Hematopoietic multipotent progenitor cell treated with erythropoietin and hydrocortisone succinate and interleukin-3 and kit ligand, for 15 days (in vitro differentiated cells): ENCODE measurements at regions not wholly inside any gene's neighbourhood (a gene's known extent, or its start where the extent isn't known, plus 50 kb on each side); places are given as distances from the start of the nearest gene placed in this dataset.
"Not testable (repeated sequence)": the region's sequence is repeated elsewhere in the genome, so short reads cannot be mapped to it uniquely, and the experiment has no call there.

ENCODE experiments used
- DNase-seq: peaks from one replicate; pipeline ENCODE4 v3.0.0-alpha.2; 2015; ENCODE audit warnings: low spot score

DNA sequence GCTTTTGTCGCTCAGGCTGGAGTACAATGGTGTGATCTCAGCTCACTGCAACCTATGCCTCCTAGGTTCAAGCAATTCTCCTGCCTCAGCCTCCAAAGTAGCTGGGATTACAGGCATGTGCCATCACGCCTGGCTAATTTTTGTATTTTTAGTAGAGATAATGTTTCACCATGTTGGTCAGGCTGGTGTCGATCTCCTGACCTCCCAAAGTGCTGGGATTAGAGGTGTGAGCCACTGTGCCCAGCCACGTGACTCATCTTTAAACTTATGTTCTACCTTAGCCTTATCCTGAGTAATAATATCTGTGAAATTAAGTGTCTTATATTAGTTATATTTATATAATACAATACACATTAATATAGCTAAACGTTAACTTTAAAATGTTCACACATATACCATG, 101.2 kb upstream of the CADM1 start:
- DNase-seq: not testable (repeated sequence)

DNA sequence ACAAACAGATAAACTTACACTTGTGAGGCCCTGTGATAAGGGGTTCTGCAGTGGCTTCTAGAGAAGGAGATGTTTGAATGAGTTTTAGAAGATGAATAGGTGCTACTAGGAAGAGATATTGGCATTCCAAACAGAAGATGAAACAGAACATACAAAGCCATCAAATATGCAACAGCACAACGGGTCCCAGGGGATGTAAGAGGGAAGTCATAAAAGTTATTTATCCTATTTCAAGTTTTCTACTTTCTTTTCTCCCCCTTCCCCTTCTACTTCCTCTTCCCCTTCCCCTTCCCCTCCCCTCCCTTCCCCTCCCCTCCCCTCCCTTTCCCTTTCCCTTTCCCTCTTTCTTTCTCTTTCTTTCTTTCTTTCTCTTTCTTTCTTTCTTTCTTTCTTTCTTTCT, 94.9 kb upstream of the CADM1 start:
- no peak for DNase-seq

DNA sequence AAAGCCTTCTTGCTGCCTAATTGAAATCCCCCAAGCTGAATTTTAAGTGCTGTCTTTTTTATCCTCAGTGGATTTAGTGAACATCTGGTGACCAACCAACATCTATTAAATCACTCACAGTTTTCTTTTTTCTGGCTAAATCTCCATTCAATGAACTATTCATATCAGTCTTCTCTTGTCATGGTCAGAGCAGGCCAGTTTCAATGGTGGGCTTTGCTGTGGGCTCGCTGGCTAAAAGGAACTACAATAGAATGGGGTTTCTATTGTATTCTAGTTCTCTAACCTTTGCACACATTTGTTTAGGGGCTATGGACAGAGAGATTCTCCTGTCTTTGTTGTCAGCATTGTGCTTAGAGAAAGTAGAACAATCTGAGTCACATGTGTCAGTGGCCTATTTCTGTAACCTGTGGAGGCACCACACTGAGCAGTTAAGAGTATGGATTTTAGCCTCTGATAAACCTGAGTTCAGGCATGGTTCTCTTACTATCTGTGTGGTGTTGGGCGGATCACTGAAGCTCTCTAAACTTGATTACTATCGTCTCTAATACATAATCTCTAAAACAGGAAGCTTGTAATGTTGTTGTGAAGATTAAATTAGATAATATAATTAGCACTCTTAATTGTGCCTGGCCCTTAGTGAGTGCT, 94.2 kb upstream of the CADM1 start:
- no peak for DNase-seq

DNA sequence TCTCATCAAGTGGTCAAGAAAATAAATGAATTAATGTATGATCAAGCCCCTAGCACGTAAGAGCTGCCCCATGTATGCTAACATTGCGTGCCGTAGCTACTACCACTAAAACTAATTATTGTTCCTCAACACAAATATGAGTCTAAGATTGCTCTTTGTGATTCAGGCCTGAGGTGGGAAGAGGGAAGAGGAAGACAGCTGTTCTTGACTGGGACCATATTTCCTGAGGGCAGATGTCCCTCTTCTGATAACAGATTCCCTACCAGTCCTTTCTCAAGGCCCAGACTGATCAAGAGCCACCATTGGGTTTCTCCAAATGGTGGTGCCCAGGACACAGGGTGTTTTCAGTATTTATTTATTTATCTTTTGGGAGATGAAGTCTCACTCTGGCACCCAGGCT, 87.2 kb upstream of the CADM1 start:
- DNase-seq: no peak

DNA sequence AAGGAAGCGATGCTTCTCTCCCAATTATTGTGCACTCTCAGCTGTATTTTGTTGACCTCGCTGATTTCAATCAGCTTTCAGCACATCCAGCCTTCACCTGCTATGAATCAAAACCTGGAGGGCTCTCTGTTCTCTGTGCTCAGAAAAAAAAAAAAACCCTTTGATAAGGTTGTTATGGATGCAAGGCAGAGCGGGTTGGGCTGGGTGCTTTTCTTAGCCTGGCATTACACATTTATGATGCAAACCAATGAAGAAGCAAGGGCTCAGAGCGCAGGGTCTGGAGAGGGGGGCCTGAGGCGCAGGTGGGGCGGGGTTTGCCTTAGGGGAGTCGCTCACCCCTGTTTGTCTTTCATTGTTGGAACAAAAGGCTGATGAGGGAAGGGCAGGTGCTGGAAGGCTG, 86.0 kb upstream of the CADM1 start:
- DNase-seq: no peak

DNA sequence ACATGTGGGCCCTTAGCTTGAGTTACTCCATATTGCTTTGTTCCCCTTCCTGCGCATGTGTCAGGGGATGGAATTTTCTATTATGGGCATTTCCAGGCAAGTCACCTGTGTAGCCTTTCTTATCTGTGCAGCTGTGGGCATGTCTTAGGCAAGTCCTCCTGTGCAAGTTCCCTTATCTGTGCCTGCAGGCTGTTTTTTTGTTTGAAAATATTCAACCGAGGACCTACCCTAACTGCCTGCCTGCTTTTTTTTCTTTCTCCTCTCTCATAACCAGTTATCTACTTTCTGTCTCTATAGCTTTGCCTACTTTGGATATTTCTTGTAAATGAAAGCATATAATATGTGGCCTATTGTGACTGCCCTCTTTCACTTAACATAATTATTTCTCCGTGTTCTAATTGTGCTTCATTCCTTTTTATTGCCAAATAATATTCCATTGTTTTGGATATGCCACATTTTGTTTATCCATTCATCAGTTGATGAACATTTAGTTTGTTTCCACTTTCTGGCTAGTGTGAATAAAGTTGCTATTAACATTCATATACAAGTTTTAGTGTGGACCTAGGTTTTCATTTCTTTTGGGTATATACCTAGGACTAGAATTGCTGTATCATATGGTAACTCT, 83.6 kb upstream of the CADM1 start:
- DNase-seq: no peak

DNA sequence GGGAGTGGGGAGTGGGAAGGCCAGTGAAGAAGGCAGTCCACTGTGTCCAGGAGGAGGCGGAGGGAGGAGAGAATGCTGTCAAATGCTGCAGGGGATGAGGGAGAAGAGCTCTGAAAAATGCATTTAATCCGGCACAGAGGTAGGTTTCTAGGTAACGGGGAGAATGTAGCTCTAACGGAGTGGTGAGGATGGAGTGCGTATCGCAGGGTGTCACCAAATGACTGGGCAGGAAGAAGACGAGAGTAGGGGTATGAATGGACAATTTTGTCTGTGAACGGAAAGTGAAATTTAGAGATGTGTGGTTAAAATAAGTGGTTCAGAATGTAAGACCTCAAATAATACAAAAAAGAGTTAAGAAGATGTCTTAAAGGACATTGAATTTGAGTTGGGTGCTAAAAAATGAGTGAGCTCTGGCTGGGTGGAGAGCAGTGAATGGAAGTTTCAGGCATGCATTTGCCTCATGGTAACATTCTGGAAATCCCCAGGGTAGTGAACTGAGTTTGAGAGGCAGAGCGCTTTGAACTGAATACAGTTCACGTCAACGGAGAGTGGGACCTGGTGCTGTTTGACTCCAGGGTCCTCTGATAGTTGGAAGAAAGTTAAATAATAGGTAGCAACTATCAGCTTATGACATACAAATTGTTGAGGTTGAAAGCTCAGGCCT, 81.3 kb upstream of the CADM1 start:
- no peak for DNase-seq

DNA sequence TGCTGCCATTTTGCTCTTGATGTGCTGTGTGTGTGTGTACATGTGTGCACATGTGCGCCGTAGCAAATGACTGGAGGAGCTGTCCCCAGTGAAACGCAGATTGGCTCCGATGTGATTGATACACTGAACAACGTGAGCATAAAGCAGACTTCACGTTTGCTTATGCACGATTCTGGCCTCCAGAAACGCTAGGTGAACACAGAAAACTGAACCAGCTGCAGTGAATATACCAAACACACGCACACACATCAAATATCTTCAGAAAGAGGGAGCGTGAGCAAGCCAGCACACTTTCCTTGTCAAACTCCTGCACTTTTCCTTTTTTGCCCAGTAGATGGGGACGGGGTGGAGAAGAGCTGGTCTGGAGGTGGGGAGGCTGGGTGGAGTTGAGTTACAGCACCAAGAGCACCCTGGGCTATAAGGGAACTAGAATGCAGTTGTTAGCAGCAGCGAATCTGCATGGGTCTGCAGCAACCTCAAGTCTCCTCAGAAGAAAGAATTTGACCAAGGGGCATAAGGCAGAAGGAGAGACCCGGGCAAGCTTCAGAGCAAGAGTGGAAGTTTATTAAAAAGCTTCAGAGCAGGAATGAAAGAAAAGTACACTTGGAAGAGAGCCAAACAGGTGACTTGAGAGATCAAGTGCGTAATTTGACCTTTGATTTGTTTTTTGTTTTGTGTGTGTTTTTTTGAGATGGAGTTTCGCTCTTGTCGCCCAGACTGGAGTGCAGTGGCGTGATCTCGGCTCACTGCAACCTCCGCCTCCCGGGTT, 77.8 kb upstream of the CADM1 start:
- DNase-seq: no peak

DNA sequence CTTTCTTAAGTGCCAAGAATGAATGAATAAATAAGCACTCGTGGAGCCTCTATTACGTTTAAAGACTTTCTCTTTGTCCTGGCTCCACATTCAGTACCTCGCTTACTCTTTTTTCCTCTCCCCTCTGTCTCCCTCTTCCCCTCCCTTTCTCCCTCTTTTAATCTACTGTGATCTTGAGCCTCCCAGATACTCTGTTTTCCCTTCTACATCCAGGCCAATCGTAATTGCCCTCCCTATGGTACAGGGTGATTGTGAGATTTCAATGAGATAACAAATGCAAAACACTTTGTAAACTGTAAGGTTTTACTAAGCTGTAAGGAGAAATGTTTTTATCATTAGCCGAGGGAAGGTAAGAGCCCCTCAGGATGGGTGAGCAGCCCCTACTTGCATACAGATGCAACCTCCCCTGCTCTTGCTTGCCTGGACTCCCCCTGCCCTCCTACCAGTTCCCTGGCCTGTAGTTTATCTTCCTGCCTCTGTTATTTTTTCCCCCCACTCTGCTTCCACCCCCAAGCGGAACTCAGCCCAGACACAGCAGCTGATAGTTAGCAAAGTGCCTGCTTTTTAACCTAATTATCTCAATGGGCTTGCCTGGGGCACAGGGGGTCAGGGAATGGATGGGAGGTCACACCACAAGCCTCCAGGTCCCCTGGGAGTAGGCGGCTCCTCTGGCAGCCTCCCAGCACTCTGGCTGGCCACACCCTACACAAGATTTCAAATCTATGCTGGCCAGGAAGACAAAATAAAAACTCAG, 76.9 kb upstream of the CADM1 start:
- no peak for DNase-seq

DNA sequence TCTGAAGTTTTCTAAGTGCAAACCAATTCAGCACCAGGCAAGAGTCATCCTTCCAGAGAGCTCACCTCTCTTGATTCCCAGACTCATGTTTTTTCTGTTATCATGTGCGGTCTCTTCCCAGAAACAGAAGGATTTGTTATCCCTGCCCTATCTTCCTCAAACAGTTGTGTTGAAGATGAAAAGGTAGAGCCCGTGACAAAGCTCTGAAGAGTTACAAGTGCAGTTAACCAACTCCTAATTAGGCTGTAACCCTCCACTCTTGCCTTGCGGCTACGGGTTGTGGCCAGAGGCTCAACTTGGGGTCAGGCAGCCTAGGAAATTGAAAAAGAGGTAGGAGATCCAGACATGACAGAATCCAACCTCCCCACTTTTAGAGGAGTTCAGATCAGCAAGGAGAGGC, 76.2 kb upstream of the CADM1 start:
- no peak for DNase-seq

DNA sequence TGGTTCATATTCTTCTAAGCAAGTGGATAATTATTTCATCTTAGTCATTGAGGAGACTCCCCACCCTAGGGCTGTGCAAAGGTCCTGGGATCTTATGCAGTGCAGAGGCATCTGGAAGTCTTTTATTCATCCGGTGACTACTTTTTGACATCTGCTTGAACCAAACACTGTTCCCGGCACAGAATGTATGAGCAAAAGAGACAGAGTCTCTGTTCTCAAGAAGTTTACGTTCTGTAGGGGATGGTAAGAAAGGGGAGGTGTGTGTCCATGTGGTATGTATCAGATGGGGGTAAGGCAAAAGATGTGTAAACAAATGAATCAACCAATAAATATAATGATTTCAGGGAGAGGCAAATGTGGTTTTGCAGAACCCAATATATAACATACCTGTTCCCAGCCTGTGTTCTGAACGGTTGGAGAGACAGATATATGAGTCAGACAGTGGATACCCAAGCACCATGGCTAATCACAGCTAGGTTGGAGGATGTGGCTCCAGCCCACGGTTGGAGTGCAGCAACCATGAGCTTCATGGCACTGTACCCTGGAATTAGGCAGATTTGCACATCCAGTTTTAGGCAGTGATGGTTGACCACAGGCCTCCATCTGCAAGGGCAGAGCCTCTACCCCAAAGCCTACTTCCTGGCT, 75.1 kb upstream of the CADM1 start:
- no peak for DNase-seq

DNA sequence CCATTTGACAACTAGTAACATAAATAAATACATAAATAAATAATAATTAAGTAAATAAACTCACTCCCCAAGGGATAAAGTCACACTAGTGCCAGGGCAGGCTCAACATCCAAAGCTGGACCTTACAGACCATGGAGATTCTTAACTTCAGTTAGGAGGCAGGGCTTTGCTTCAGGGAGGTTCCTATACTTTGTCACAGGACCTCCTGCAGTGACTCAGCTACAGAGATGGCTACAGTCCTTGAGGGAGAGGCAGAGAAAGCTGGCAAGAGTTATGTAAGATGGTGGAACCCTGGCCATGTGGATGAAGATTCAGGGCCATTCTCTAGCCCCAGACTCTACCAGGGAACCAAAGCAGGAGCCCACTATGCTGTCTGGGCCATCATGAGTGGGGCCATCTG, 74.1 kb upstream of the CADM1 start:
- DNase-seq: no peak

DNA sequence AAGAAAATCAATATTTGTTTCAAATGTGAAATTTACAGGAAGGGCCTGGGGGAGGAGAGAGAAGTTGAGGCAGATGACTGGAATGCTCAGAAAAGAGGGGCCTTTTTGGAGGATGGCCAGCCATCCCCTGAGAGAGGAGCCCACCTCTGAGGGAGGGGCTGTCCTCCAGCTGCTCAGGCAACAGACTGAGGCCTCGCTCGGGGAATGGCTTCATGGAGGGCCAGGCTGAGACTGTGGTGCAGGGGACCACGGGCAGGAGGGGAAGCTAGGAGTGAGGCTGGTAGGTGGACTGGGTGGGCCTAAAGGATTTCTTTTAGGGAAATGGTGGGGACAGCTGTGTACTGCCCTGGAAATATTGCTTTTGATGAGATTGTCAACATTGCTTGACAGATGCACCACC, 73.5 kb upstream of the CADM1 start:
- DNase-seq: no peak

DNA sequence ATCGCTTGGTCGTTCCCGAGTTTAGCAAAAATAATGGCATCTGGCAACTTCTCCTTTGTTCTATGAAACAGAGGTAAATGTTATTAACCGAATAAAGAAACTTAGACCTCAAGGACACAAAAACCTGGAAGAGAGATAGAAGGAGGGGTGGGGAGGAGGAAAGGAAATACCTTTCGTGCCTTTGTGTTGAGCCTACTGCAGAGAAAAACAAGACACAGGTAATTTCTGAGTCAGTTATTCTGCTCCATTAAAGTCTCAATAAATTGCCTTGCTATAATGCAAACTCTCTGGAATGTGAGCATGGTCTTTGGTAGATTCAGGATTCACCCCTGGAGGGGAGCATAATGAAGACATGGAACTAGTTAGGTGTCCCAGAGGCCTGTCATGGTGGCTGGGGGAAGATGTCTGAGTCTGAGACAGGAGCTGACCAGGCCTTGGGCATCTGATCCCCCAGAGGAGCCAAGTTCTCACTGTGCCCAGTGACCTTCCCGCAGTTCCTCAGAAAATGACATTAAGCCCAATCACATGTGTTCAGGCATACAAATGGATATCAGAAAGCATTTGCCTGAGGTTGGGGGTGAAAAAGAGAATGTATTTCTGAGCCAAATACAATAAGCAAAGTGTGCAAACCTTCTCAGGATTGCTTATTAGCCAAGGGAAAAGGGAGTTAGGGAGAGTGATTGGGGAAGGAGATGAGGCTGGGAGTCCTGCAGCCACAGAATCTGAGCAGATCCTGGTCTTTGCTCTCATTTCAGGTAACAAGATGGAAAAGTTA, 72.6 kb upstream of the CADM1 start:
- no peak for DNase-seq

DNA sequence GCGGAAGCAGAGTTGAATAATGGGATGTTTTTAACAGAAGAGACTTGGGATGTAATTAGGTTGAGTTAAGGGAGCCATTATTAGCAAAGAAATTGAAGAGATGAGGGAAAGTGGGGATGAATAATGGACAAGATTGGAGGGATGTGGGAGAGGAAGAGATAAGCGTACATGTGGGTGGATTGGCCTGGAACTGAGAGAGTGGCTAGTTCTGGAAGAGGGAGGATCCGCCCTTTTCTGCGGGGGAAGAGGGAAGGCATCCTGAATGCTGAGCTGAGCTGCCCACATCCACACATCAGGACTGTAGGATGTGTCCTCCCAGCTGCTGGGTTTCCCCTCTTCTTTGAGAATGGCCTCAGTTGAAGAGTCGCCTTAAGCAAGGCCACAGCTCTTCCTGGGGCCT, 68.3 kb upstream of the CADM1 start:
- DNase-seq: no peak

DNA sequence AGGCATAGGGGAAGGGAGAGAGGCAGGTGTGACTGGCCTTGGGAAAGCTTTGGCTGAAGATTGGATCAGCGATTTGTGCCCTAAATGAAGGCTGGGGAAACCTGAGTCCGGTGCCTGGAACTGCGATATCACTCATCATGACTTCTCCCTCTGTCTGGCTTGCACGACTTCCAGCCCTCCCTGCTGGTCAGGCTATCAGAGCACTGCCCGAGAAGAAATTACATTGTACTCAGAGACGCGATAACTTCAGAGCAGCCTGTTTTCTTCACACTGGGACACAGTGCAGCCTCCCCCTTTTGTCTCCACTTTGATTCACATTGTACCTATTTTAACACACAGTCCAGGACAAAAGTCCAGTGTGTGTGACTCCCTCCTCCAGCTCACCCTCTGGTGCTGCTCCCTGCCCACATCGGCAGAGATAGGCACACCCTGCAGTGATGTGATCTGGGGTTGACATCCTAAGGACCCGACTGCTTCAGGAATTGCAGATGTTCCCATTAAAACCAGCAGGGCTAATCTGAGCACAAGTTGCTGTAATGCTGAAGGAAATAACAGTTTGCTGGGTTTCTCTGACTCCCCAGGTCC, 62.1 kb upstream of the CADM1 start:
- no peak for DNase-seq

DNA sequence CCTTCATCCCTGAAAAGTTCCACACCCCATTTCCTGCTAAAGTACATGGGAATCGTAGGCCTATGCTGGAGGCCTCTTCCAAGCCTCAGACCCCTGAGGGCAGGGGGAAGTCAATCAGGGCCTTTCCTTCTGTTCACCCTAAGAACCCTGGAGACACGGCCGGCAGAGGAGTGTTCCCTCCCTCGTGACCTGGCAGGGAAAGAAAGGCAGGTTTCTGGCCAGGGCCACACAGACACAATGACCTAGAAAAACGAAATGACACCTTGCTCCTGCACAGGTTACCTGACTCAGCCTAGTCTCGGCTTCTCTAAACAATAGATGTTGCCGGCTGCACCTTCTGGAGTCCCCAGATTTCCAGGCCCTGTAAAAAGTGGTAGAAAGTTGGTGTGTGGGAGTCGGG, 60.6 kb upstream of the CADM1 start:
- DNase-seq: no peak

DNA sequence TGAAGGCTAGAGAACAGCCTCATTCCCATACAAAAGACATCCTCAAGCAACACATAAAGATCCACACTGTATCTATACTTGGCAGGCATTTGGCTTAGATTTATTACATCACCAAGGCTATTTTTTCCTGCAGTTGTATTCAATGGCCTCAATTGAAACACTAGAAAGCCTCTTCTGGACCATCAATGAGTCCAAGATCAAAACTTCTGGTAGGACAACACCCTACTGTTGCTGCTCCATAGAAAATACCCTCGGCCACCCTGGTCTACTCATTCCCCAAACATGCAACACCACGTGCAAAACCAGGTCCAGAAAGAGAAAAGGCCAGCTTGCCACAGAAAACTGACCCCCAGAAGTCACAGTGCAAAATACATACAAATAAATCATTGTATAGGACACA, 56.9 kb upstream of the CADM1 start:
- DNase-seq: no peak

DNA sequence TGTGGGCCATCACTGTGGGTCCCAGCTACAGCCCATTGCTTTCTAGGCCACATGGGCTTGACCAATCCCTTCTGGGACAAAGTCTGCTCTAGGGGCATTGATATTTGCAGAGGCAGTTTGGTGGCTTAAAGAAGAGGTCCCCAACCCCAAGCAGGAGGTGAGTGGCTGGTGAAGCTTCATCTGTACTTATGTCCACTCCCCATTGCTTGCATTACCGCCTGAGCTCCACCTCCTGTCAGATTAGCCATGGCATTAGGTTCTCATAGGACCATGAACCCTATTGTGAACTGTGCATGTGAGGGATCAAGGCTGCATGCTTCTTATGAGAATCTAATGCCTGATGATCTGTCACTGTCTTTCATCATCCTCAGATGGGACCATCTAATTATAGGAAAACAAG, 54.4 kb upstream of the CADM1 start:
- no peak for DNase-seq

DNA sequence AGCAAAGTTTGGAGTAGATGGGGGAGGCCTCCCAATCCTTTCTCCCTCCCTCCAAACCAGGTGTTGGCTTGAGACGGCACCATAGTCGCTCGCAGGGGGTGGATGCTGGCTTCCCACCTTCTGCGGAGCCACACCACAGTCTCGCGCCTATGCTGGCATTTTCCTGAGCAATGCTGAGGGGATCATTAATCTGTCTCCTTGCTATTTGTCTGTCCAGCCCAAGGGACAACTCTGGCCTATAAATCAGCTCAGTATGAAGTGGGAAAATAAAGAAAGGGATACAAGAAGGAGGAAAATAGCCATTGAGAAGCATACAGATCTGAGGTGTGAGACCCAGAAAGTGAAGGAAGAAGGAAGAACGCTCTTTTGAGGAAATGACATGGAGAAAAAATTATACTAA, 53.5 kb upstream of the CADM1 start:
- no peak for DNase-seq

DNA sequence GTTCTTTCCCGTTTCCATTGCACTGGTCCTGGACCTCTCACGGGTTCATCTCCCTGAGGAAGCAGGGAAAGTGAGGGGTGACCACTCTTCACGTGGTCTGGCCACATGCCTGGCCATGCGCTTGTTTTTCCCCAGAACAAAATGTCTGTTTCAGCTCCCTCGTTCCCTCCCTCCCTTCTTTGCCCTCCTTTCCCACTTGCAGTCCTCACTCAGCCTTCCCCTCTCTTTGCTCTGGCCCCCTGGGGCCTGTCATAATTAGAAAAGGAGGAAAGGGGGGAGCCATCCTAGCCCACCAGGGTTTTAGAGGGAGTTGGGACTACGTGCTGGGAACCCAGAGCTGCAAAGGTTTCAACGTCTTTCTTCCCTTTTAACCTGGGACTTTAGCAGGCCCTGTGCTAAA, 52.8 kb upstream of the CADM1 start:
- no peak for DNase-seq
